ENCODE measurements at regions not wholly inside any gene's neighbourhood (a gene's known extent, or its start where the extent isn't known, plus 50 kb on each side); places are given as distances from the start of the nearest gene placed in this dataset.
"Not testable (repeated sequence)": the region's sequence is repeated elsewhere in the genome, so short reads cannot be mapped to it uniquely, and the experiment has no call there.

DNA sequence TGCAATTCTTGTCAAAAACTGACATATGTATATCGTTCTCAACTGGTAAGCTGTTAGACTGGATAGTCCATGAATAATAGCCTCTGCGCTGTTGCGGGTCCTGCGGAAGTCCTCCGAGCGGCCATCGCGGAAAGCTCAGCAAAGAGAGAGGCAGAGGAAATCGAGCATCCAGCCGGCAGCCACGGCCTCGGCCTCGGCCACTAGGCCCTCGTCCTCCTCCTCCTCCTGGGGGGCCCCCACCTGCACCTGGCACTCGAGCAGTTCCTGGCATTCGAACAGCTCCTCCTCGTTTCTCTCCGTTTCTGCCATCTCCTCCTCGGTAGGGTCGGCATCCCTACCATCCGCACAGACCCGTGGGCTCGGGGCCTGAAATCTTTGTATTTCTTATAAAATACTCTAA lies 111.2 kb upstream of the CYLC1 start:
- POLR2A ChIA-PET = not testable (repeated sequence)

DNA sequence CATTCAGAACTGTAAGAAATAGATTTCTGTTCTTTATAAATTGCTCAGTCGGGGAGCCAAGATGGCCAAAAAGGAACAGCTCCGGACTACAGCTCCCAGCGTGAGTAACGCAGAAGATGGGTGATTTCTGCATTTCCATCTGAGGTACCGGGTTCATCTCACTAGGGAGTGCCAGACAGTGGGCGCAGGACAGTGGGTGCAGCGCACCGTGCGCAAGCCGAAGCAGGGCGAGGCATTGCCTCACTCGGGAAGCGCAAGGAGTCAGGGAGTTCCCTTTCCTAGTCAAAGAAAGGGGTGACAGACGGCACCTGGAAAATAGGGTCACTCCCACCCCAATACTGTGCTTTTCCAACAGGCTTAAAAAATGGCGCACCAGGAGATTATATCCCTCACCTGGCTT lies 110.5 kb upstream of the CYLC1 start:
- POLR2A ChIA-PET, CTCF ChIA-PET: not testable (repeated sequence)

More for the DNA sequence above, 111.2 kb upstream of the CYLC1 start:
- CTCF ChIA-PET = not testable (repeated sequence)

DNA sequence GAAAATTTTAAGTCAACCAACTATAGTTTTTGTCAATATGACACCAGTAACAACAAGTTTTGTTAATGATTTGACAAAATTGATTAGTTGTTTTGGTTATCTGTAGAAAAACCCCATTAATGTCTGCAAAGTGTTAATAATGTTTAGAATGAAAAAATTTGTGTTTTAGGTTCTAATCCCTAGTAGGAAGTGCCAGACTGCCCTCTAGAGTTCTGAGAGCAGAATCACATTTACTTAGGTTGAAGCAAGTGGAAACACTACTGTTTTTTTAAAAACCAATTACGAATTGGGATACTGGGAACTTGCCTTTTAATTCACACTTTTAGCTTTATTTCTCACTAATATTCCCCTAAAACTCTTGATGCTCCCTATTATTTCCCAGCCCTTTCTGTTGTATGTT lies 101.1 kb upstream of the CYLC1 start:
- POLR2A ChIA-PET = no interaction called here
- CTCF ChIA-PET = interaction anchor here (0.6 kb wide), 1 partner anchor 14 kb away, joined by 3 read pairs; no protein-coding TSS in a partner anchor

DNA sequence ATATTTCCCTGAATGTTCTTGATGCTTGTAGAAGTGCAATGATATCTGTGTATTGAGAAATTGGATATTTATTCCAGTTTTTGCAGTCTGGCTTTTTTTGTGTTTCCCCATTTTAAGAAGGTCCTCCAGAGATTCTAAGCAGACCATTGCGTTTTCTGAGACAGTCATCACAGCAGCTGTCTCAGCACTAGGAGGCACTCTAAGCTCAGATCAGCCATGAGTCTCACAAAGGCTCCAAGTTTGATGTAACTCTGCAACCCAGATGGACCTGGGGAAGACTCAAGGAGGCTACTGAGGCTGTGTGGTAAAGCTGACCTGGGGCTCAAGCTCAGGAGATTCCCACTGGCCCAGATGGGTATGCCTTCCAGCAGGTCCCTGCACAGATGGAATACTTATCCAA lies 89.3 kb upstream of the CYLC1 start:
- CTCF ChIA-PET = no interaction called here
- POLR2A ChIA-PET = no interaction called here
